HG02678 (cell line): ENCODE measurements at regions not wholly inside any gene's neighbourhood (a gene's known extent, or its start where the extent isn't known, plus 50 kb on each side); places are given as distances from the start of the nearest gene placed in this dataset.
"Not testable (repeated sequence)": the region's sequence is repeated elsewhere in the genome, so short reads cannot be mapped to it uniquely, and the experiment has no call there.

Source experiments
- ATAC-seq: cut with Tn5 transposase; IDR thresholded peaks from one replicate; pipeline ENCODE4 v1.9.1; 2021; ENCODE audit warnings: mild to moderate bottlenecking, moderate library complexity; ENCODE audit not compliant: unreplicated experiment

- ATAC-seq: no peak
Observed at GRCh38 chr13:89113744-89114143, 1442.6 kb downstream of the SLITRK5 start.

DNA sequence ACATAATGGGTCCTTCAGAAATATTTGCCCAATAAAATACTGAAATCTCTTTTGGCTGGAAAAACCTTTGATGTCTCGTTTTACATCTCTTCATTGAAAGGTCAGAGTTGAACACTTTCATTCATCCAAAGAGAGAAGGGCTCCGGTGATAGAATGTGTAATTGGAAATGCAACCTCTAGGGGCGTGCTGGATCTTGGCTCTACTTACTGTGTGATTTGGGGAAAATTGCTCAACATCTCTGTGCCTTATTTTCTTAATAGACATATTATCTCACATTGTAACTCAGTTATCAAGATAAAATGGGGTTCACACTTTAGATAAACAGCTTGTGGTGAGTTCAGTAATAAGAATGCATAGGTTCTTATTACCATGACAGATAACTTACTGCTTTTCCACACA, 1444.1 kb downstream of the SLITRK5 start:
- ATAC-seq: no peak

- no peak for ATAC-seq
Observed at GRCh38 chr13:89136678-89137077, 1465.5 kb downstream of the SLITRK5 start.

- no peak for ATAC-seq
Observed at GRCh38 chr13:89150362-89150761, 1479.2 kb downstream of the SLITRK5 start.

DNA sequence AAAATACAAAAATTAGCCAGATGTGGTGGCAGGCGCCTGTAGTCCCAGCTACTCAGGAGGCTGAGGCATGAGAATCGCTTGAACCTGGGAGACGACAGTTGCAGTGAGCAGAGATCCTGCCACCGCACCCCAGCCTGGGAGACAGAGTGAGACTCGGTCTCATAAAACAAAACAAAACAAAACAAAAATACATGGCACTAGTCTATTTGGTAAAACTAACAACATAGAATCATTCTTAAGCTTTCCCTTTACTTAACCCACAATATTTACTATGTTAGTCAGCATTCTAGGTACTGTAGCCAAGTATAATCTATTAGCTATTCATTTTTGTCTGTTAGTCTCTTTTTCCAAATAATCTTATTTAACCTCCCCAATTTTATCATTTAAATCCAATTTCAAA, 1482.8 kb downstream of the SLITRK5 start:
- ATAC-seq: no peak

GRCh38 chr13:89163096-89163495, 1491.9 kb downstream of the SLITRK5 start:
- no peak for ATAC-seq

DNA sequence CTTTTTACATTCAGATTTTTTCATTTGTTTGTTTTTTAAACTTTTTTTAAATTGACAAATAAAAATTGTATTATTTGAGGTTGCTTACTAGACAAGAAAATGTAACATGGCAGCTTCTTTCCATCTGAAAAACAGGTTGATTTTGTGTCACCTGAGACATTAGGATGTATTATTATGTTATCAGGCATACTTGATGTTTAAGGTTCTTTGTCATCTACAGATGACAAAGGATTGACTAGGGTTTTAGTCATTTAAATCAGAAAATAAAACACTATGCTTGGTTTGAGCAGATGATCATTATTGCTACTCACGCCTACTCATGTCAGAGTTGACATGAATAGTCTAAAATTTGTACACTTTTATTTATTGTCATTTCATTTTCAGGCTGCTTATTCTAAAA, 1494.5 kb downstream of the SLITRK5 start:
- no peak for ATAC-seq

- ATAC-seq: no peak
Observed at GRCh38 chr13:89169951-89170350, 1498.8 kb downstream of the SLITRK5 start.

DNA sequence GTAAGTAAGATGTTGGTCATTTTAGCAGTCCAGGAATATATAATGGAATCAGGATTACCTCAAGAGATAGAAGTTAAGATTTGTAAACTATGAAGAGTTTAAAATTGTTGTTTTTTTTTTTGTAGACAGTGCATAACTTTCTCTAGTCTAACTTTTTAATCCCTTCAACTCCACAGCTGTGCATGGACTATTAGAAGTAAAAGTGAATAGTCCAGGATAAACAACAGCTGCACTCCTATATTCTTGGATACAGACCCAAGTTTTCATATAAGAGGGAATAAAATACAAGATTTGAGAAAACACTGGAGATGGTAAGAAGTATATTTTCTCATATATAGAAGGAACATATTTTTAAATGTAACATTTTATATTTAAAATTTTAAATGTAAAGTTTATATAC, 1509.9 kb downstream of the SLITRK5 start:
- no peak for ATAC-seq

GRCh38 chr13:89199138-89199537, 1528.0 kb downstream of the SLITRK5 start:
- no peak for ATAC-seq

- ATAC-seq: no peak
Observed at GRCh38 chr13:89204435-89204834, 1533.3 kb downstream of the SLITRK5 start.

- ATAC-seq: no peak
Observed at GRCh38 chr13:89205856-89206520, 1534.8 kb downstream of the SLITRK5 start.

DNA sequence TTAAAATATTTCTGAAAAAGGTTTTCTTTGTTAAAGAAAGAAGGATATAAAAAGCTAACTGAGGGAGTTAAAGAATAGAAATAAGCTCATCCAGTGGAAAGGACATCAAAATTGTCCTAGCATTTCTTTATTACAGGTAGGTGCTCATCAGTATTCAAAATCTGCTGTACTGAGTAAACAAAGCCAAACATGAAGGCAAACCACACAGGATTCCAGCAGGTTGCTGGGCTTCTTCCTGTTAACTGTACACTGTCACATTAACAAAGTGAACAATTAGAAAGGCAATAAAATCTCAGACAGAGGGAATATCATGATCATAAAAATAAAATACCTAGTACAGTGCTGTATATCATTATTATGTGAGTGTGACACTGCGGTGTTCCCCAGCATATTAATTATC, 1541.0 kb downstream of the SLITRK5 start:
- ATAC-seq: no peak

GRCh38 chr13:89214185-89214584, 1543.0 kb downstream of the SLITRK5 start:
- no peak for ATAC-seq

DNA sequence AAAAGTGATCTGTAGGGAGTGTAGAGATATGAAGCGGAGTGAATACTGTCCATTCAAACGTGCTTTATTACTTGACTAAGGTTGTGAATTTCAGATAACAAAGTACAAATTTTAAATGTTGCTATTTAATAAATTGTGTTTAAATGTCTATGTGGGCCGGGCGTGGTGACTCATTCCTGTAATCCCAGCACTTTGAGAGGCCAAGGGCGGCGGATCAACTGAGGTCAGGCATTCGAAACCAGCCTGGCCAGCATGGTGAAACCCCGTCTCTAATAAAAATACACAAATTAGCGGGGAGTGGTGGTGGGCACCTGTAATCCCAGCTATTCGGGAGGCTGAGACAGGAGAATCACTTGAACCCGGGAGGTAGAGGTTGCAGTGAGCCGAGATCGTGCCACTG, 1544.1 kb downstream of the SLITRK5 start:
- ATAC-seq: not testable (repeated sequence)

DNA sequence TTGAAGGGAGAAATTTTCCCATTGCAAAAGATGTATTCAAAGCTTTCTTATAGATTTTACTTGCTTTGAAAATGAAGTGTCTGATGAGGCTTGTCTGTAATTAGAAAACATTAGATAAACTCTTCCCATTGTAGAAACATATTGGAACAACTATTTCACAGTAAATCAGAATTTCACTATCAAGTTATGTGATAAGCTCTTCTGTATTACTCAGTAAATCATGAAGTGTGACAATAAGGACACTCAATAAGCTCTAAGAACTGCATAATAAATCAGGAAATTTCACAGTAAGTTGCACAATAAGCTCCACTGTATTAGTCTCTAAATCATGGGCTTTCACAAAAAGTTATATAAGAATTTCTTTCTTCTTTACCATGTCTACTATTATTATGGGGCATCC, 1546.6 kb downstream of the SLITRK5 start:
- ATAC-seq: no peak

DNA sequence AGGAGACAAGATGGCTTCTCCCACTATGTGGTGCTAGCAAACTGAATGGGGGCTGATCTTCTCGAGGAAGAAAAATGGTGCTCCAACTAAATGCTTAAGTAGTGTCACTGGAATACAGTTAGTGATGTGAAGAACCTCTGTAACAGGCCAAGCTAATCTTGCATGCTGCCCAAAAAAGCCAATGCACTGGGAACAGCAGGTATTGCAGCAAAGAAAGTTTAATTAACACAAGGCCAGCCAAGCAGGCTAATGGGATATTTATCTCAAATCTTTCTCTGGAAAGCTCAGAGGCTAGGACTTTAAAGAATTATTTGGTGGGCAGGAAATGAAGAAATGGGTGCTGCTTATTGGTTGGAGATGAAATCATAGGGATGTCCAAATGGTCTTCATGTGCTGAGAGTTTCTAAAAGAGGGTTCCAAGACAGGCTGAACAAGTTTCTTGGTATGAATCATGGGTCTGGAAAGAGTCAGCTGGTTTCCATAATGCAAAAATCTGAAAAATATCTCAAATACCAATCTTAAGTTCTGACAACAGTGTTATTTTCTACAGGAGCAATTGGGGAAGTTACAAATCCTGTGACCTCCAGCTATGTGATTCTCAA, 1550.5 kb downstream of the SLITRK5 start:
- ATAC-seq: no peak

DNA sequence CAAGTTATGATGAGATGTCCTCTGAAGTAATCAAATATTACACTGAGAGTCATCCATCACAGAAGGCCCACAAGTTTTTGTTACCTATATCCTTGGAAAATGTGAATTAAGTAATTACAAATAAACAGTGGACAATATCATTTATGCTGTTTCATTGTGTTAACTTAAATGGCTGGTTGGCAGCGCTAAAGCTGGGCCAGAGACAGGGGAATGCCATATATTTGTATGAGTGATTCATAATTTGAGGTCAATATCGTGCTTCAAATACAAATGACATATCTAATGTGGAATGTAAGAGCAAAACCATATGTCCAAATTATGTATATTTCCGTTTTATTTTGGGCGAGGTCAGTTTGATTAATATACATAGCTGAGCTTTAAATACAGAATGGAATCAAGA, 1556.2 kb downstream of the SLITRK5 start:
- ATAC-seq: no peak

- no peak for ATAC-seq
Observed at GRCh38 chr13:89238496-89238895, 1567.3 kb downstream of the SLITRK5 start.

- ATAC-seq: no peak
Observed at GRCh38 chr13:89239361-89240127, 1568.4 kb downstream of the SLITRK5 start.

- ATAC-seq: no peak
Observed at GRCh38 chr13:89255844-89256406, 1584.8 kb downstream of the SLITRK5 start.

DNA sequence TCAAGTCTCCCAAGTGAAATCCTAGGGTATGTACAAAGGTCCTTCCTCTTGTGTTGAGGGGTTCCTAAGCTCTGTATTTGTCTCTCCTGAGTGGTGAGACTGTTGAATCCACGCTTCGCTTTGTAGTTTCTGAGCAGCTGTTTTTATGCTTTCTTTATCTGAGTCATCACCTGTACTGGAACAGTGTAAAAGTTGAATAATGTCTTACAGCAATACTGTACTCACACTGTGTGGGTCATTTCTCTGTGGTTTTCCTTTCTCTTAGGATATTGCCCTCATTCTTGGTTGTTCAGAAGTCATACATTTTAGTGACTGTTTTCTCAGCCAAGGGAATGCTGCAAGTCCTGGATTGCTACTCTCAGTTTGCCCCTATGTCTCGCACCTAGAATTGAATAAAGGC, 1596.6 kb downstream of the SLITRK5 start:
- no peak for ATAC-seq
